Muscle layer of colon (tissue), 2 donors: ENCODE measurements at regions not wholly inside any gene's neighbourhood (a gene's known extent, or its start where the extent isn't known, plus 50 kb on each side); places are given as distances from the start of the nearest gene placed in this dataset.
"Not testable (repeated sequence)": the region's sequence is repeated elsewhere in the genome, so short reads cannot be mapped to it uniquely, and the experiment has no call there.

Source experiments
- H3K27ac ChIP-seq: one replicate; pipeline ENCODE4 v1.7.0; 2013; ENCODE audit warnings: low read depth, mild to moderate bottlenecking, low read length, moderate library complexity
- H3K27me3 ChIP-seq, 2 donors: one replicate each; pipeline ENCODE4 v1.7.0; 2013; ENCODE audit warnings: low read length in 2 of 2, mild to moderate bottlenecking in 2 of 2; ENCODE audit not compliant: insufficient read depth in 2 of 2, control insufficient read depth in 1 of 2
- H3K36me3 ChIP-seq: one replicate; pipeline ENCODE4 v1.7.0; 2013; ENCODE audit warnings: mild to moderate bottlenecking, low read length; ENCODE audit not compliant: insufficient read depth
- H3K4me1 ChIP-seq: one replicate; pipeline ENCODE4 v1.7.0; 2013; ENCODE audit warnings: mild to moderate bottlenecking, low read length; ENCODE audit not compliant: insufficient read depth
- H3K4me3 ChIP-seq, 2 donors: one replicate each; pipeline ENCODE4 v1.7.0; 2013; ENCODE audit warnings: low read length in 2 of 2, low read depth in 1 of 2, mild to moderate bottlenecking in 1 of 2, moderate library complexity in 1 of 2
- H3K9ac ChIP-seq: one replicate; pipeline ENCODE4 v1.7.0; 2013; ENCODE audit warnings: low read length
- H3K9me3 ChIP-seq: one replicate; pipeline ENCODE4 v1.7.0; 2013; ENCODE audit warnings: mild to moderate bottlenecking, low read length
- donor health status: abdominal sarcoma.
- donor health status: Adenocarcinoma of cecum.

- H3K27ac ChIP-seq, H3K4me1 ChIP-seq, H3K27me3 ChIP-seq, H3K36me3 ChIP-seq, H3K9ac ChIP-seq, H3K4me3 ChIP-seq, H3K9me3 ChIP-seq: not testable (repeated sequence)
These were observed 492.1 kb upstream of the CBLB start for GRCh38 chr3:106360901-106361300.

GRCh38 chr3:106364477-106364876 lies 495.7 kb upstream of the CBLB start:
- Histone ChIP-seq H3K9me3 (no peaks in the 10 kb centered on the region), H3K27me3 (no peaks in the 10 kb centered on the region), H3K4me3 (no peak overlapping the region), H3K4me1 (no peaks in the 10 kb centered on the region), H3K36me3 (no peaks in the 10 kb centered on the region), H3K27ac (no peak overlapping the region), H3K9ac (no peak overlapping the region)

- Histone ChIP-seq H3K4me1 (no peaks in the 10 kb centered on the region), H3K36me3 (no peaks in the 10 kb centered on the region), H3K9ac (no peak overlapping the region), H3K9me3 (no peaks in the 10 kb centered on the region), H3K4me3 (no peak overlapping the region), H3K27ac (no peak overlapping the region), H3K27me3 (no peaks in the 10 kb centered on the region)
These were observed 496.4 kb upstream of the CBLB start for GRCh38 chr3:106365061-106365691.

- Histone ChIP-seq H3K4me1 (no peaks in the 10 kb centered on the region), H3K36me3 (no peaks in the 10 kb centered on the region), H3K9me3 (no peaks in the 10 kb centered on the region), H3K27ac (no peak overlapping the region), H3K27me3 (no peaks in the 10 kb centered on the region), H3K9ac (no peak overlapping the region), H3K4me3 (no peak overlapping the region)
These were observed 497.5 kb upstream of the CBLB start for GRCh38 chr3:106366352-106366751.

GRCh38 chr3:106367496-106367895 lies 498.7 kb upstream of the CBLB start:
- Histone ChIP-seq H3K27ac (no peak overlapping the region), H3K9ac (no peak overlapping the region), H3K9me3 (no peaks in the 10 kb centered on the region), H3K4me3 (no peak overlapping the region), H3K36me3 (no peaks in the 10 kb centered on the region), H3K27me3 (no peaks in the 10 kb centered on the region), H3K4me1 (no peaks in the 10 kb centered on the region)

- H3K36me3 ChIP-seq: no peaks in the 10 kb centered on the region
- no peak overlapping the region for H3K27ac ChIP-seq
- no peak overlapping the region for H3K4me3 ChIP-seq
- H3K9me3 ChIP-seq: no peaks in the 10 kb centered on the region
- no peaks in the 10 kb centered on the region for H3K27me3 ChIP-seq
- no peaks in the 10 kb centered on the region for H3K4me1 ChIP-seq
- H3K9ac ChIP-seq: no peak overlapping the region
These were observed 502.6 kb upstream of the CBLB start for GRCh38 chr3:106371221-106371970.

GRCh38 chr3:106371971-106372805 lies 503.4 kb upstream of the CBLB start:
- no peaks in the 10 kb centered on the region for H3K4me1 ChIP-seq
- H3K4me3 ChIP-seq: no peak overlapping the region
- no peak overlapping the region for H3K9ac ChIP-seq
- H3K36me3 ChIP-seq: no peaks in the 10 kb centered on the region
- no peak overlapping the region for H3K27ac ChIP-seq
- no peaks in the 10 kb centered on the region for H3K27me3 ChIP-seq
- no peaks in the 10 kb centered on the region for H3K9me3 ChIP-seq

GRCh38 chr3:106372806-106373190 lies 504.0 kb upstream of the CBLB start:
- H3K27ac ChIP-seq: no peak overlapping the region
- no peak overlapping the region for H3K4me3 ChIP-seq
- no peaks in the 10 kb centered on the region for H3K36me3 ChIP-seq
- H3K9me3 ChIP-seq: no peaks in the 10 kb centered on the region
- no peaks in the 10 kb centered on the region for H3K27me3 ChIP-seq
- no peaks in the 10 kb centered on the region for H3K4me1 ChIP-seq
- no peak overlapping the region for H3K9ac ChIP-seq

GRCh38 chr3:106376016-106376570 lies 507.3 kb upstream of the CBLB start:
- H3K27ac ChIP-seq: no peak overlapping the region
- no peaks in the 10 kb centered on the region for H3K9me3 ChIP-seq
- H3K4me3 ChIP-seq: no peak overlapping the region

GRCh38 chr3:106379251-106379750 lies 510.5 kb upstream of the CBLB start:
- H3K27ac ChIP-seq: no peak overlapping the region
- no peak overlapping the region for H3K4me3 ChIP-seq
- no peaks in the 10 kb centered on the region for H3K9me3 ChIP-seq
- no peaks in the 10 kb centered on the region for H3K4me1 ChIP-seq
- no peak overlapping the region for H3K9ac ChIP-seq
- H3K36me3 ChIP-seq: no peaks in the 10 kb centered on the region
- H3K27me3 ChIP-seq: no peaks in the 10 kb centered on the region

More at GRCh38 chr3:106376016-106376570, 507.3 kb upstream of the CBLB start:
- no peaks in the 10 kb centered on the region for H3K4me1 ChIP-seq
- no peaks in the 10 kb centered on the region for H3K36me3 ChIP-seq
- H3K27me3 ChIP-seq: no peaks in the 10 kb centered on the region
- H3K9ac ChIP-seq: no peak overlapping the region

GRCh38 chr3:106380232-106380631 lies 511.4 kb upstream of the CBLB start:
- H3K4me1 ChIP-seq: no peaks in the 10 kb centered on the region
- no peak overlapping the region for H3K4me3 ChIP-seq
- no peak overlapping the region for H3K9ac ChIP-seq
- no peaks in the 10 kb centered on the region for H3K9me3 ChIP-seq
- H3K36me3 ChIP-seq: no peaks in the 10 kb centered on the region
- no peaks in the 10 kb centered on the region for H3K27me3 ChIP-seq
- no peak overlapping the region for H3K27ac ChIP-seq
